HG03378 (cell line): ENCODE measurements at regions not wholly inside any gene's neighbourhood (a gene's known extent, or its start where the extent isn't known, plus 50 kb on each side); places are given as distances from the start of the nearest gene placed in this dataset.
"Not testable (repeated sequence)": the region's sequence is repeated elsewhere in the genome, so short reads cannot be mapped to it uniquely, and the experiment has no call there.

ENCODE experiments used
- ATAC-seq: cut with Tn5 transposase; IDR thresholded peaks from one replicate; pipeline ENCODE4 v1.9.1; 2021; ENCODE audit warnings: mild to moderate bottlenecking, moderate library complexity; ENCODE audit not compliant: unreplicated experiment

DNA sequence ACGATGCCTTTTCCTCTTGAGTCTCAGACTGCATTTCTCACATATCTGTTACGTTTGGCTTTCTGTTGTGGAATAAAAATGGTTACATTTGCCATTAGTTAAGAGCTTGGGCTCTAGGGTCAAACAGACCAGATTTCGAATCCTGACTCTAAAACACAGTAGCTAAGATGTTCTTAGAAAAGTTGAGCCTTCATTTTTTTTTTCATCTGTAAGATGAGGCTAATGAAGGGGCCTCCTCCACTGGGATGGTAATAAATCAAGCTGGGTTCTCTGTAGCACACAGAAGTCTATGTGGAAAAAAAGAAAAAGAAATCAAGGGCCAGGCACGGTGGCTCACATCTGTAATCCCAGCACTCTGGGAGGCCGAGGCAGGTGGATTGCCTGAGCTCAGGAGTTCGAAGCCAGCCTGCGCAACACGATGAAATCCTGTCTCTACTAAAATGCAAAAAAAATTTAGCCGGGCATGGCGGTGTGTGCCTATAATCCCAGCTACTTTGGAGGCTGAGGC lies 49.9 kb upstream of the CAPRIN1 start:
- ATAC-seq = no peak

- no peak for ATAC-seq
Observed at GRCh38 chr11:33999393-33999792, 52.1 kb upstream of the CAPRIN1 start.

- ATAC-seq = no peak
Observed at GRCh38 chr11:33997584-33998251, 53.8 kb upstream of the CAPRIN1 start.

GRCh38 chr11:33996498-33997454 lies 54.8 kb upstream of the CAPRIN1 start:
- ATAC-seq = peak; percentile 59

- ATAC-seq = no peak
Observed at GRCh38 chr11:33994937-33995336, 56.6 kb upstream of the CAPRIN1 start.

DNA sequence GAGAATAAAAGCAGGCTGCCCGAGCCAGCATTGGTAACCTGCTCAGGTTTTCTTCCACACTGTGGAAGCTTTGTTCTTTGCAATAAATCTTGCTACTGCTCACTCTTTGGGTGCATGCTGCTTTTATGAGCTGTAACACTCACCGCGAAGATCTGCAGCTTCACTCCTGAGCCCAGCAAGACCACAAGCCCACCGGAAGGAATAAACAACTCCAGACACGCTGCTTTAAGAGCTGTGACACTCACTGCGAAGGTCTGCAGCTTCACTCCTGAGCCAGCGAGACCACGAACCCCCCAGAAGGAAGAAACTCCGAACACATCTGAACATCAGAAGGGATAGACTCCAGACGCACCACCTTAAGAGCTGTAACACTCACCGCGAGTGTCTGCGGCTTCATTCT lies 60.4 kb upstream of the CAPRIN1 start:
- ATAC-seq = not testable (repeated sequence)

- not testable (repeated sequence) for ATAC-seq
Observed at GRCh38 chr11:33990131-33990530, 61.4 kb upstream of the CAPRIN1 start.

DNA sequence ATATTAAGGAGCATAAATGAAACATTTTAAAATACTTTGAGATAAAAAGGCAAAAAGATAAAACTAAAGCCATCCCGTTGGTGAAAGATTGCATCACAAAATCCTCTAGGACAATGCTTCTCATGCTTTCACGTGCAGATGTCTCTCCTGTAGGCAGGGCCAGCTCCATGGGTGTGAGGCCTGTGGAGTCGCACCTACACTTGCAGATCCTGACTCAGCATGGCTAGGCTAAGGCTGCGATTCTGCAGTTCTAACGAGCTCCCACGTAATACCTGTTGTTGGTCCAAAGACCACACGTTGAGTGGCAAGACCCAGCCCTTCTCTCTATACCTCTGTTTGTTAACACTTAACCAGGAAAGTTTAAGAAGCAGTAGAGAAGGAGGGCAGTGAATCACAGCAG lies 62.1 kb upstream of the CAPRIN1 start:
- no peak for ATAC-seq

DNA sequence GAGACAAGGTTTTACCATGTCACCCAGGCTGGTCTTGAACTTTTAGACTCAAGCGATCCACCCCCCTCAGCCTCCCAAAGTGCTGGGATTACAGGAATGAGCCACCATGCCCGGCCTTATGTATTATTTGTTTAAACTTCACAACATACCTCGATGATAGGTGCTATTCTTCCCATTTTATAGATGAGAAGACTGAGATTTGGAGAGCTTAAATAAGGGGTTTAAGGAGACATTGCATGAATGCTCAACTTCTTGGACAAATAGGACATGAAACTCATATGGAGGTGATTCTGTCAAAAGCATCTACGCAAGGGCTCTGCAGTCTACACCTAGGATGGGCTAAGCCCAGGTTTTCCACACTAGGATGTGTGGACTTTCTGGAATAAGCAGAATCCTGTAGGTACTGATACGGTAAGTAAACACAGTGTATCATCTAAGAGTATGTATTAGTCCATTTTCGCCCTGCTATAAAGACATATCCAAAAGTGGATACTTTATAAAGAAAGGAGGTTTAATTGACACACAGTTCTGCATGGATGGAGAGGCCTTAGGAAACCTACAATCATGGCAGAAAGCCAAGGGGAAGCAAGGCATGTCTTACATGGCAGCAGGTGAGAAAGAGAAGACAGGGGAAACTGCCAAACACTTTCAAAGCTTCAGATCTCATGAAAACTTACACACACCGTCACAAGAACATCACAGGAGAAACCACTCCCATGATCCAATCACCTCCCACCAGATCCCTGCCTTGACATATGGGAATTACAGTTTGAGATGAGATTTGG lies 62.8 kb upstream of the CAPRIN1 start:
- ATAC-seq = no peak

DNA sequence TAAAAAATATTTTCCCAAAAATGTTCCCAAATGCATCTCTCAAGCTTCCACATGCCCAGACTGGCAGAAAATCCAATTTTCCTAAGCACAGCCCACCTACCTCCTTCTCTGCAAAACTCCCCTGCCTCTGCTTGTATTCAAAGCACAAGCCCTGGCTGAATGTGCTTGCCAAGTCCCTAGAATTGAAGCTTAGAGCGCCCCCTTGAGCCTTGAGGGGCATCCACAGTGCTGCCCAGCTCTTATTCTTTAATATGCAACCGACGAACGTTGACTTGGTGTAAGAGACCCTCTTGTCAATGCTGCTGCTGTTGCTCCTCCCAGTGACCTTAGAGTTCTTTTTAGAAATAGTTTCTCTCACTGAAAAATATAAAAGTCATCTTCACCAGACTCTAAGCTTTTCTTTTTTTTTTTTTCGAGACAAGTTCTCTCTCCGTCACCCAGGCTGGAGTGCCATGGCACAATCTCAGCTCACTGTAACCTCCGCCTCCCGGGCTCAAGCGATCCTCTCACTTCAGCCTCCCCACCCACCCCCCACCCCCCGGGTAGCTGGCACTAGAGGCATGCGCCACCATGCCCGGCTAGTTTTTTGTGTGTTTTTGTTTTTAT lies 63.5 kb upstream of the CAPRIN1 start:
- peak; percentile 49 for ATAC-seq

DNA sequence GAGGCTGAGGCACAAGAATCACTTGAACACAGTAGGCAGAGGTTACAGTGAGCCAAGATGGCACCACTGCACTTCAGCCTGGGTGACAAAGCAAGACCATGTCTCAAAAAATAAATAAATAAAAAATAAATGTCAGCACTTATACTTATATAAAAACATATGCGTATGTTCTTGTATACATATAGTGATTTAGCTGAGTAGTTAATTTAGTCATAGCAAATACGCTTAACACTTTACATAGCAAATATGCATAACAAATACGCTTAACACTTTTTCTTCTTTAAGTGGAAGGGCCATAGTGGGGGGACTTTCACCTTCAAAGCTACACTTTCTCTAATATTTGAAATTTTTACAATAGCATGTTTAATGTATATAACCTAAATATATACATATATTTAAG lies 64.0 kb upstream of the CAPRIN1 start:
- ATAC-seq = no peak

- not testable (repeated sequence) for ATAC-seq
Observed at GRCh38 chr11:33986597-33987501, 64.7 kb upstream of the CAPRIN1 start.

DNA sequence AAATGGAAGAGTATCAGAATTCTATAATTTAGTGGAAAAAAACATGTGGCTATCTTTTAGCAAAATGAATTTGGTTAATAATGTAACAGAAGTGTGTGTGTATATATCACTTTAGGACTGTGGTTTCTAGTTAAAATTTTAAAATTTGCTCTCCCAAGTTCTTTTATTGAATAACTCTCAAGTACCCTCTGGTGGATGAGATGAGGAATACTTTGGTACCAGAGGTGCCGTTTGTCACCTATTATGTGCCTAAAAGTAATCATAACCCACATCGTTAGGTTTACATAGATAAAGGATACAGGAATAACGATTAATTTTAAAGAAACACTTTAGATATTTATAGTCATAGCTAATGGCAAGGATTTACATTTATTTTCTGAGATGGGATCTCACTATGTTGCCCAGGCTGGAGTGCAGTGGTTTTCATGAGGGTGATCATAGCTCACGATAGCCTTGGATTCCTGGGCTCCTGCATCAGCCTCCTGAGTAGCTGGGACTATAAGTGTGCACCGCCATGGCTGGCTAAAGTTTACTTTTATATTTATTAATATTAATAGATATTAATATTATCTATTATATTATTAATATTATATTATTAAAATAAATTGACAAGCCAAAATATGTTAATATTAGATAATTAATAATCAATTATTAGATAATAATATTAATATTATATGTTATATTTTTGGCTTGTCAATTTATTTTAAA lies 66.7 kb upstream of the CAPRIN1 start:
- ATAC-seq = no peak

DNA sequence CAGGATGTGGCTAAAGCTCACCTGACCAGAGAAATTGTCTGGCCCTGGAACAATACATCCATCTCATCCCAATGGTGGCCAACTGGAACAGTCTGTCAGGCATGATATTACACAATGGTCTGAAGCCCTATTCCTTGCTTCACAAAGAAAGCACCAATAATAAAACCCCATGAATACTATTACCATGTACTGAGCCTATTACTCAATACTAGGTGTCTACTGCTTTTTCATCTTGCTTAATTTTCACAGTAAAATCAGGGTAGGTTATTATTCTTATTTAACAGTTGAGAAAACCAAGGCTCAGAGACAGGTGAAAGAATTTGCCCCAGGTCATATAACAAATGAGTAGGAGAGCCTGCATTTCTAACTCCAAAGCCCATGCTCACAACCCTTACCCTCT lies 68.9 kb upstream of the CAPRIN1 start:
- no peak for ATAC-seq

DNA sequence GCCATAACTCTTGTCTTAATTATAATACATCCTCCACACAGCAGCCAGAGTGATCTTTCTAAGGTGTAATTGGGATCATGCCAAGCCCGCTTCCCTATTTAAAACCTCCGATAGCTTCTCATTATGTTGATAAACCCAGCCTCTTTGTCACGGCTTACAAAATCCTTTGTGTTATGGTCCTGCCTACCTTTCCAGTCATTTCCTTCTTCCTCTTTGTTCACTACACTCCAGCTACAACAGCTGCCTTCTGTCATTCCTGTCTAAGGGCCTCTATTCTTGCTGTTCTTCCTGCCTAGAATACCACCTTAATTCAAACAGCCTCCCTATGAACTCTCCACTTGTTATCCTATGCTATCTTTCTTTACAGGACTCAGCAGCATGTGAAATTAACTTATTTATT lies 70.6 kb upstream of the CAPRIN1 start:
- ATAC-seq = no peak

- ATAC-seq = no peak
Observed at GRCh38 chr11:33978376-33978775, 73.2 kb upstream of the CAPRIN1 start.

GRCh38 chr11:33977676-33978075 lies 73.9 kb upstream of the CAPRIN1 start:
- ATAC-seq = no peak

DNA sequence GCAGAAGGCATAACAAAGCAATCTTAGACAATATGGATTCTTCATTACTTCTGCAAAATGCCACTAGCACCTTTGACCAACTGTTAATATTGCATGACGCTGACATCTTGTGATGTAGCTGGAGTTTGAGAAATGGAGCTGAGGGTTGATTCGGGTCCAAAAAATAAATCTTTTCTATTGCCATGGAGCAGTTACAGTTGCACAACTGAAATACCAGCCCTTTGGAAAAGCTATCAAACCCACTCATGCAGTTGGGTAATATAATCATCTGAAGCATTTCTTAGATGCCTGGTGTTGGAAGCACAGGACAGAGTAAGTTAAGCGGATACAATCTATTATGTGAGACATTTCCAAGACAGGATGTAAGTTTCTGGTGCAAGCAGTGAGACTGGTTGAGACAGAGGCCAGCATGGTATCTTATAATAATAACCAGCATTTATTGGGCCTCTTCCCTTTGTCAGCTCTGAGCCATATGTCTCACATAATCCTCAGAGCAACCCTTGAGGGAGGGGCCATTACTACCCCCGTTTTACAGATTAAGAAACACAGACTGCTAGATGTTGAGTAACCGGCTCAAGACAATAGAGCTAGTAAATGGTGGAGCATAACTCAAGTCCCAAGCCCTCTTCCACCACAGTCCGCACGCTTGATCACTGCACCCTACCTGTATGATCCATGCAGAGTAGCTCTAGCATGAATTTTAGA lies 74.9 kb upstream of the CAPRIN1 start:
- ATAC-seq = no peak
